HG02642 (cell line): ENCODE measurements at regions not wholly inside any gene's neighbourhood (a gene's known extent, or its start where the extent isn't known, plus 50 kb on each side); places are given as distances from the start of the nearest gene placed in this dataset.
A peak's percentile ranks its signal among the peaks of the same experiment; 100 is the strongest.

Experiments used
- ATAC-seq: cut with Tn5 transposase; IDR thresholded peaks from one replicate; pipeline ENCODE4 v1.9.1; 2021; ENCODE audit warnings: mild to moderate bottlenecking; ENCODE audit not compliant: unreplicated experiment, poor library complexity

DNA sequence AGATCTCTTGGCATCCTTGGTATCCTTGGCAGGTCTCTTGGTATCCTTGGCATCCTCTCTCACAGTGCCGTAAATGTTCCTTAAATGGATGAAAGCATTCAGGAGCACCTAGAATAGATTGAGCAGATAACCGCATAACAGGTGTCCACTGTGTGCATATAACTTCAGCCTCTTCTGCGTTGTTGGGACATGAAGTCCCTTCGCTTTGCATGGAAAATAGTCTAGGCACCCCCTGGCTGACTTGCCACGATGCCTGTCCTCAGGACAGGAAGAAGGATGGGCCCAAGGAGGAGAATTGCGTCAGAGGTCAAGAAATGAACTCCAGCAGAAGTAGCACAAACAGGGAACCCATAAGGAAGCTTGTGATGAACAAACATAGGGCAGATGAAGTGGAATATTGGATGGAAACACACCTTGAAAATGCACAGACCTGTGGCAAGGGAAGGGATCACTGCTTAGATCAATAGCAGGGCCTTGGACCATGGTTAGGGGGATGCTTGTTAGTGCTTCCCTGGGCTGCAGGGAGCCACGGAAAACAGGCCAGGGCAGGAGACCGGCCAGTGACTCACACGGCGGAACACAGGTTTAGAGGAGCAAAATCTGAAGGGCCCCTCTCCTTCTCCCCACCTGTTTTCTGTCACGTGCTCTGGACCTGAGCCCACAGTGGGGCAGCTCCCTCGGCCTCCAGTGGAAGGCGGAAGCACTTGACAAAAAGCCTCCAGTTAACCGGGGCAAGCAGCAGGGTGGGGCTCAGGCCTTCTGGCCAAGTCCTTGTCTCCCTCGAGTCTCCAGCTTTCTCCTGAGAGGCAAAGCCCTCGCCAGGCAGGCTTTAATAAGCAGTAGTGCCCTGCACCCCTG is 99.2 kb upstream of the ASAP2 start:
- ATAC-seq, result no peak

DNA sequence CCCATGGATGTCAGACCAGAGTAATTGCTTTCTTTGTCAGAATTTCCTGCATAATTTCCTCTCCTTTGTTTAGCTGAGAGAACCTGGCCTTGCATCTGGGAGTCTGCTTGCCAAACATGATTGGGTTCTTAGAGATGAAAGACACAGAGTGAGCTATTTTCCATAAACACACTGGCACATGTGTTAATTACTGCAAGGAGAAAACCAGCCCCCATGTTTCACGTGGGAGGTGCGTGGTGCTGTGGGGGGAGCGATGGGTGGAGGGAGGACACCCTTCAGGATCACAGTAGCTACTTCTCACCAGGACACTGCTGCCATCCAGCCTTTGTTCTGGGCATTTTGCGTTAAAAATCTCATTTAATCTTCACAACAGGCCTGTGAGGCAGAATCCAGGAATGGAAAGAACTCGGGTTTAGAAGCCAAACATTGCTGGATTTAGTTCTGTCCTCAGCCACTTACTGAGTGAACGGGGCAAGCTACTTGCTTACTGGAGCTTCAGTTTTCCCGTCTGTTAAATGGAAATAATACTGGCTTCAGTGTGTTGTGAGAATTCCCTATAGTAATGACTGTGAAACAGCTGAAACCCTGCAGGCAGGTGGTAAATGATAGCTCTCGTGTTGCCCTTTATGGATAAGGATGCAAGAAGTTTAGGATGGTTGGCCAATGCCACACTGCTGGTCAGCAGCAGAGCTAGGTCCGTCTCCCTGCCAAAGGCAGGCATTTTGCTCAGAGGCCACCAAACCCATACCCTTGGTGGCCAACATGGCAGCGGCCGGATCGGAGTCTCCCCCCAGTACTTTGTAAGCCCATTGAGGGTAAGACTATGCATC is 100.1 kb upstream of the ASAP2 start:
- no peak for ATAC-seq

GRCh38 chr2:9105601-9106337 is 100.8 kb upstream of the ASAP2 start:
- ATAC-seq, result no peak

- ATAC-seq, result no peak
Measured at GRCh38 chr2:9103663-9104277, 100.3 kb upstream of the MBOAT2 start.

GRCh38 chr2:9102861-9103662 is 99.6 kb upstream of the MBOAT2 start:
- ATAC-seq, result no peak

- no peak for ATAC-seq
Measured at GRCh38 chr2:9101763-9102425, 98.4 kb upstream of the MBOAT2 start.

DNA sequence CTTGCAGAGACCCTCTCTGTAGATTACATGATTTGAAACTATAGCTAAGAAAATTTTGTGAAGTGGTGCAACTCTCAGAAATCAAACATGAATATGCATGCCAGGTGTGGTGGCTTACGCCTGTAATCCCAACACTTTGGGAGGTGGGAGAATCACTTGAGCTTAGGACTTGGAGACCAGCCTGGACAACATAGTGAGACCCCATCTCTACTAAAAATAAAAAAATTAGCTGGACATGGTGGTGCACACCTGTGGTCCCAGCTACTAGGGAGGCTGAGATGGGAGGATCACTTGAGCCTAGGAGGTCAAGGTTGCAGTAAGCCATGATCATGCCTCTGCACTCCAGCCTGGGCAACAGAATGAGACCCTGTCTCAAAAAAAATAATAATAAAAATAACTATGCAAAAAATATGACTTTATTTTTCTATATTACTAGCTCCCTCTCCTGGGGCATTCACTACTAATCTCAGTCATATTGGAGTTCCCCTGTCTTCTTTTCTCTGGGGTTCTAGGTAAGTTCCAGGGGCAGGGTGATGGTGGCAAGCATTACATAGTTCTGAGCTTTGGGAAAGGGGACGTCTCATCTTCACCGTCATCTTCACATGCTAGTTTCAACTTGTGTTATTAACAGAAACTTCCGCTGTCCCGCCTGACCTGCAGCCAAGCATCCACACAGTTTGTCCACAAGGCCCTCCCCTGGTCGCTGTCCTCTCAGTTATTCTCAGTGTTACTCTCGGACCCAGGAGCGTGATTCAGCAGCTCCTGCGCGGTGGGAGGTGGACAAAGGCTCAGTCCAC is 96.8 kb upstream of the MBOAT2 start:
- peak; percentile 66 for ATAC-seq

DNA sequence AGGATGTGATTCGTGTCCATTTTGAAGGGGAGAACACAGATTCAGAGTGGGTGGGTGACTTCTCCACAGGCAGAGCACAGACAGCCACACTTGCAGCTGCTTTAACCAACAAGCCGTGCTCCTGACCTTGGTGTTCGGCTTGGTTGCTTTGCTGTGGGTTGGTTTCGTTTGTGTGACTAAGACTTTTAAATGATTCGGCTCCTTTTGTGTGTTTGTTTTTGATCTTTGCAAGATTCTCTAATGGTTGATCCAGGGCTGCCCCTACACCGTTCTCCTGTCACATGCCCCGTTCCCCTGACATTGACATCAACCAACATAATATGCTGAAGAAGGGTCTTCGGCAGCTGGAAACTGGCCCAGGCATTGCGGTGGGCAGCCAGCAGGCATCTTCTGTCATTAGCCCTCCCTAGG is 95.9 kb upstream of the MBOAT2 start:
- peak; percentile 76 for ATAC-seq

GRCh38 chr2:9097892-9098291 is 94.4 kb upstream of the MBOAT2 start:
- no peak for ATAC-seq

GRCh38 chr2:9097239-9097638 is 93.8 kb upstream of the MBOAT2 start:
- no peak for ATAC-seq

DNA sequence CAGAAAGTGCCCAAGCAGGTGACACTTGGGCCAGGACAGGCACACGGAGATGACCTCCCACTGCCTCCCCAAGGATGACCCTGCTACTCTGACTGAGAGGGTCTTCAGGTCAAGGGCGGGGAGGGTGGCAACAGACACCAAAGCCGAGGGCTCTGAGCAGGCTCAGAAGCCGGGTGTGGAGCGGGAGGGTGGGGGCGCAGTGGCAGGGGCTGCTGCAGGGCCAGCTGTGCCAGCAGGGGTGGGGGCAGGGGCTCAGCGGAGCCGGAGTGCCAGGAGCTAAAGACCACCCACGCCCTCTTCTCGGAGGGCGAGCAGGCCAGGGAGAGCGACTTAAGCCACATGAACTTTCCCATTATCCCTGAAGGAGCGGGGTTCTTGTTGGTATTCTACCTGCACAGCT is 93.3 kb upstream of the MBOAT2 start:
- ATAC-seq, result no peak

- no peak for ATAC-seq
Measured at GRCh38 chr2:9095690-9096089, 92.2 kb upstream of the MBOAT2 start.

DNA sequence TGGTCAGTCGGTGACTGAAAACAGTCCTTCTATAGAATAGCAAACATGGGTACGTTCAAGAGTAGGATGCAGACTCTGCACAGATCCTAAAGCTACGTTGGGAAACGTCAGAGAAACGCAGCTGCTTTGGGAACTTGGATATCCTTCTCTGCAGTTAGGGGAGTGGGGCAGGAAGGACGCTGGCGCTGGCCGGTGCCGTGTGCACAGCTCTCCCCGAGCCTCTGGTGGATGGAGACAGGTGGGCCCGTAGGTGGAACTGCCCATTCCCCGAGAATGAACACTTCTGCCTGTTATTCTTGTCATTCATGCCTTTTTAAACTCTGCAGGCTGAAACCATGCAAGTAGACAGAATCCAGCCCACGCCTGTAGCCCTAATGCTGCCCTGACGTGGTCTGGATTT is 91.7 kb upstream of the MBOAT2 start:
- no peak for ATAC-seq

GRCh38 chr2:9094117-9094516 is 90.6 kb upstream of the MBOAT2 start:
- ATAC-seq, result no peak

DNA sequence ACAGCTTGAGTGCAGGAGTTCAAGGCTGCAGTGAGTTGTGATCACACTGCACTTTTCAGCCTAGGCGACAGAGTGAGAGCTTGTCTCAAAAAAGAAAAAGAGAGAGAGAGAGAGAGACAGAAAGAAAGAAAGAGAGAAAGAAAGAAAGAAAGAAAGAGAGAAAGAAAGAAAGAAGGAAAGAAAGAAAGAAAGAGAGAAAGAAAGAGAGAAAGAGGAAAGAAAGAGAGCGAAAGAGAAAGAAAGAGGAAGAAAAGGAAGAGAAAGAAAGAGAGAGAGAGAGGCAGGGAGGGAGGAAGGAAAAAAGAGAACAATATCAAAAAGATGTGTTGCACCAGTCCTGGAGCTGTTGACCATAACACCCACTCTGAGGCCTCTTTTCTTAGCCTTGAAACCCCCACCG is 89.8 kb upstream of the MBOAT2 start:
- no peak for ATAC-seq

DNA sequence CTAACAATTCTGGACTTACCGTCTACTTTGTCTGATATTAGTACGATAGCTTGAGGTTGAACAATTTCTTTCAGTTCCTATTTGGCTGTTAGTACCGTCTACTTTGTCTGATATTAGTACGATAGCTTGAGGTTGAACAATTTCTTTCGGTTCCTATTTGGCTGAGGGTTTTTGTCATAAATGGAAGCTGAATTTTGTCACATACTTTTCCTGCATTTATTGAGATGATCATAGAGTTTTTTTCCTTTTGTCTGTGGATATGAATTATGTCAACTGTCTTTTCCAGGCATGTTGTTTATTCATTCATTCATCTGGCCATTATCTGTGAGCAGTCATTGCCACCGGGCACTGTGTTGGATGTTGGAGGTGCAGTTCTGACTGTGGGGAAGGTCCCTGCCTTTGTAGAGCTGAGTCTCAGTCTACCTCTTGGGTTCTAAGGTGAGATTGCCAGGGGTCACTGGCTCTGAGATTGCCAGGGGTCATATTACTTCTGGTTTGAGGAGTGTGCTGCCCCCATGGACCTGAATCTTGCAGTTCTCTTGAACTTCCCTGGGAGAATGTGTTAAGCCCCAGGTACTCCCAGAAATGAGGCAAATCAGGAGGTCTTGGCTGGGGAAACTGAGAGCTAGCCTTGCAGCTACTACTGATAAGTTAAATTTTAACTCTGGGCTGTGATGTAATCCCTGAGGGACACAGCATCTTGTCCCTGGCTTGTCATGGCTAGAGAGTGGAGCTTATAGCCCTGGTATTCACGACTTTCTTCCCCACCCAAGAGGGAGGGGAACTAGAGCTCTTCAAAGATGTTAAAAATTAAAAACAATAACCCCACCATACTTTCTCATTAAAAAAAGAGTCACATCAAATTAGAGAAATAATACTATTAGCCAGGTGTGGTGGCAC is 89.1 kb upstream of the MBOAT2 start:
- peak; percentile 89 for ATAC-seq

- ATAC-seq, result no peak
Measured at GRCh38 chr2:9091811-9092210, 88.3 kb upstream of the MBOAT2 start.
